PC-9 (cell line): ENCODE measurements at regions not wholly inside any gene's neighbourhood (a gene's known extent, or its start where the extent isn't known, plus 50 kb on each side); places are given as distances from the start of the nearest gene placed in this dataset.
"Not testable (repeated sequence)": the region's sequence is repeated elsewhere in the genome, so short reads cannot be mapped to it uniquely, and the experiment has no call there.

ENCODE experiments used
- BruUV-seq: library from RNA; stranded (reverse); fragments of 400-500 nt; replicated peaks from 2 replicates; lab custom pipeline; 2021; lab: Mats Ljungman, UMichigan
- CTCF ChIA-PET: fragments of 300-600 bp; sonication (Branson Sonifier 250); formaldehyde crosslinking; loops from one replicate; lab custom pipeline; 2022; ENCODE audit warnings: antibody characterized with exemption; lab: Charles Lee
- POLR2A ChIA-PET: fragments of 300-600 bp; sonication (Branson Sonifier 250); formaldehyde crosslinking; loops from one replicate; lab custom pipeline; 2022; ENCODE audit warnings: antibody characterized with exemption; ENCODE audit not compliant: unreplicated experiment; lab: Charles Lee
- DNase-seq, 2 experiments: peaks; one replicate each; pipeline versions ENCODE4 v3.0.0 to v3.0.0-alpha.2; 2015 to 2022; ENCODE audit warnings: mixed read lengths in 1 of 2
- H2AFZ ChIP-seq: fragments of 200-600 bp; sonication (generic); 2 replicates; pipeline ENCODE4 v1.8.1; 2017; ENCODE audit warnings: antibody characterized with exemption
- H3F3A ChIP-seq: fragments of 200-600 bp; sonication (generic); 2 replicates; pipeline ENCODE4 v1.8.1; 2017; ENCODE audit warnings: antibody characterized with exemption, mild to moderate bottlenecking, low read depth; ENCODE audit not compliant: insufficient read depth
- H3K27ac ChIP-seq: fragments of 200-600 bp; sonication (generic); 2 replicates; pipeline ENCODE4 v1.6.1; 2016; ENCODE audit warnings: mixed run types
- H3K27me3 ChIP-seq: fragments of 200-600 bp; sonication (generic); 2 replicates; pipeline ENCODE4 v1.6.1; 2016; ENCODE audit warnings: low read depth, mixed run types; ENCODE audit not compliant: insufficient read depth
- H3K36me3 ChIP-seq: fragments of 200-600 bp; sonication (generic); 2 replicates; pipeline ENCODE4 v1.6.1; 2016; ENCODE audit warnings: low read depth, mixed run types
- H3K4me1 ChIP-seq: fragments of 200-600 bp; sonication (generic); replicated peaks from 2 replicates; pipeline ENCODE4 v1.6.1; 2016; ENCODE audit warnings: mixed run types; ENCODE audit not compliant: insufficient read depth
- H3K4me2 ChIP-seq: fragments of 200-600 bp; sonication (generic); 2 replicates; pipeline ENCODE4 v1.6.1; 2017; ENCODE audit warnings: mixed run types
- H3K4me3 ChIP-seq: fragments of 200-600 bp; sonication (generic); 2 replicates; pipeline ENCODE4 v1.6.1; 2016; ENCODE audit warnings: mixed run types
- H3K79me2 ChIP-seq: fragments of 200-600 bp; sonication (generic); 2 replicates; pipeline ENCODE4 v1.6.1; 2017; ENCODE audit warnings: low read depth, mixed run types
- H3K9me2 ChIP-seq: fragments of 200-600 bp; sonication (generic); 2 replicates; pipeline ENCODE4 v1.8.1; 2017; ENCODE audit warnings: mild to moderate bottlenecking; ENCODE audit not compliant: insufficient read depth
- H3K9me3 ChIP-seq: fragments of 200-600 bp; sonication (generic); 2 replicates; pipeline ENCODE4 v1.8.1; 2016; ENCODE audit warnings: low read depth; ENCODE audit not compliant: insufficient read depth
- H4K20me1 ChIP-seq: fragments of 200-600 bp; sonication (generic); 2 replicates; pipeline ENCODE4 v1.8.1; 2017; ENCODE audit not compliant: insufficient read depth
- EZH2 ChIP-seq: fragments of 200-600 bp; sonication (generic); IDR thresholded peaks from 2 replicates; pipeline ENCODE4 v1.8.0; 2017; ENCODE audit warnings: antibody characterized with exemption, low read depth
- intact Hi-C: fragments of 100-400 bp; cut with micrococcal nuclease; formaldehyde crosslinking; loops from one replicate; pipeline ENCODE4 v1.10.0; 2022; ENCODE audit not compliant: unreplicated experiment
- TF ChIP-seq, protein P1 (sequence below): fragments of 200-600 bp; sonication (generic); conservative IDR thresholded peaks from 2 replicates; pipeline ENCODE4 v1.6.1; 2017; ENCODE audit warnings: mixed run types, antibody characterized with exemption, mild to moderate bottlenecking, moderate library complexity

DNA sequence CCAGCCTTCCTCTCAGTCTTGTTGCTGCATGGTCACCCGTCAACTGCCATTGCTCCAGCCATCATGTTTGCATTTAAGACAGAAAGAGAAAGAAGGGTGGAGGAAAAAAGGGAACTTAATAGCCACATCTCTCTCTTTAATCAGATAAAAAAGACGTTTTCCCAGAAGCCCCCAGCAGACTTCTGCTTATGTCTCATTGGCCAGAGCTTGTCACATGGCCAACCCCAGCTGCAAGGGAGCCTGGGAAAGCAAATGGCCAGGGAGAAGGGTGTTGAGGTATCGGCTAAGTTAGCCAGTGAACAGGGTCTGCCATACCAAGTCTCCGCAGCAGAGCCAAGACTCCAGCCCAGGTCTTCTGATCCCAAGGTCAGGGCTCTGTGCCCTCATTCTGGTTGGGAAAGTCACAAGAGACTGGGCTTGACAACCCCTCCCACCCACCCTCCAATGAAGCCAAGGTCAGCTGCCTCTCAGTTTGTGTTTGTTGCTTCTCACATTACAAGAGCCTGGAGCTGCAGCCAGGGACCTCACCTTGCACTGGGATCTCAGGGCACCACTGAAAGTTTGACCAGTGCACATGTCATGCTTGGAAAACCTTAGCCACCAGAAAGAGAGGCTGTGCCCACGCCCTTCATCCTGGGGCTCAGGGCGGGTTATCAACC lies 80.3 kb upstream of the LYZL2 start:
- no peaks in the 10 kb centered on the region for H4K20me1 ChIP-seq
- H3K9me3 ChIP-seq, result no peaks in the 10 kb centered on the region
- H3K4me1 ChIP-seq, result no peaks in the 10 kb centered on the region
- TF ChIP-seq, protein P1, sequence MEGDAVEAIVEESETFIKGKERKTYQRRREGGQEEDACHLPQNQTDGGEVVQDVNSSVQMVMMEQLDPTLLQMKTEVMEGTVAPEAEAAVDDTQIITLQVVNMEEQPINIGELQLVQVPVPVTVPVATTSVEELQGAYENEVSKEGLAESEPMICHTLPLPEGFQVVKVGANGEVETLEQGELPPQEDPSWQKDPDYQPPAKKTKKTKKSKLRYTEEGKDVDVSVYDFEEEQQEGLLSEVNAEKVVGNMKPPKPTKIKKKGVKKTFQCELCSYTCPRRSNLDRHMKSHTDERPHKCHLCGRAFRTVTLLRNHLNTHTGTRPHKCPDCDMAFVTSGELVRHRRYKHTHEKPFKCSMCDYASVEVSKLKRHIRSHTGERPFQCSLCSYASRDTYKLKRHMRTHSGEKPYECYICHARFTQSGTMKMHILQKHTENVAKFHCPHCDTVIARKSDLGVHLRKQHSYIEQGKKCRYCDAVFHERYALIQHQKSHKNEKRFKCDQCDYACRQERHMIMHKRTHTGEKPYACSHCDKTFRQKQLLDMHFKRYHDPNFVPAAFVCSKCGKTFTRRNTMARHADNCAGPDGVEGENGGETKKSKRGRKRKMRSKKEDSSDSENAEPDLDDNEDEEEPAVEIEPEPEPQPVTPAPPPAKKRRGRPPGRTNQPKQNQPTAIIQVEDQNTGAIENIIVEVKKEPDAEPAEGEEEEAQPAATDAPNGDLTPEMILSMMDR, result no peak
- no peak for TF ChIP-seq EZH2
- H3K27me3 ChIP-seq, result no peaks in the 10 kb centered on the region
- intact Hi-C loops, result no loop called here
- H3K36me3 ChIP-seq, result no peaks in the 10 kb centered on the region
- BruUV-seq, result no TSS peak
- no peaks in the 10 kb centered on the region for H3F3A ChIP-seq
- no peak overlapping the region for H2AFZ ChIP-seq
- H3K4me2 ChIP-seq, result no peak overlapping the region
- POLR2A ChIA-PET, result no interaction called here
- H3K27ac ChIP-seq, result no peak overlapping the region
- no peak overlapping the region for H3K4me3 ChIP-seq
- CTCF ChIA-PET, result interaction anchor here (0.7 kb wide), 1 partner anchor 1100 kb away, joined by 3 read pairs; no protein-coding TSS in a partner anchor
- H3K79me2 ChIP-seq, result no peaks in the 10 kb centered on the region
- no peak for DNase-seq
- no peaks in the 10 kb centered on the region for H3K9me2 ChIP-seq

DNA sequence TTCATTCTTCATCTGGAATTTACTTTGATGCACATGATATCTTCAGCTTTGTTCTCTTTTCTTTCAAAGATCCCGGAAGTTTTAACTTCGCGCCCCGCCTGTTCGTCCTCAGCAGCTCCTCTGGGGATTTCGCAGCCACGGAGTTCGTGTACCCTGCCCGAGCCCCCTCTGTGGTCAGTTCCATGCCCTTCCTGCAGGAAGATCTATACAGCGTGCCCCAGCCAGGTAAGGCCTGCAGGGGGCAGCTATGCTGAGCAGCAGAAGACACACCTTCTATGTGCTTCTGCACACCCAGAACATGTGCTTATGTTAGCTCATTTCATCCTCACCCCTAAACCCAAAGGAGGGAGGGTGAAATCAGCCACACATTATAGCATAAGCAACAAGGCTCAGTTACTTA lies 79.7 kb upstream of the LYZL2 start:
- Histone ChIP-seq H3K9me2 (no peaks in the 10 kb centered on the region), H3K27me3 (no peaks in the 10 kb centered on the region), H3K27ac (no peak overlapping the region), H3K4me3 (no peak overlapping the region), H3K36me3 (no peaks in the 10 kb centered on the region), H3K79me2 (no peaks in the 10 kb centered on the region), H3K4me1 (no peaks in the 10 kb centered on the region), H4K20me1 (no peaks in the 10 kb centered on the region), H3F3A (no peaks in the 10 kb centered on the region), H3K9me3 (no peaks in the 10 kb centered on the region), H2AFZ (no peak overlapping the region), H3K4me2 (no peak overlapping the region)
- POLR2A ChIA-PET, result no interaction called here
- DNase-seq, result no peak
- TF ChIP-seq, protein P1, result no peak
- TF ChIP-seq EZH2, result no peak
- CTCF ChIA-PET, result interaction anchor here (0.7 kb wide), 1 partner anchor 1101 kb away, joined by 3 read pairs; no protein-coding TSS in a partner anchor
- intact Hi-C loops, result no loop called here
- BruUV-seq, result no TSS peak

DNA sequence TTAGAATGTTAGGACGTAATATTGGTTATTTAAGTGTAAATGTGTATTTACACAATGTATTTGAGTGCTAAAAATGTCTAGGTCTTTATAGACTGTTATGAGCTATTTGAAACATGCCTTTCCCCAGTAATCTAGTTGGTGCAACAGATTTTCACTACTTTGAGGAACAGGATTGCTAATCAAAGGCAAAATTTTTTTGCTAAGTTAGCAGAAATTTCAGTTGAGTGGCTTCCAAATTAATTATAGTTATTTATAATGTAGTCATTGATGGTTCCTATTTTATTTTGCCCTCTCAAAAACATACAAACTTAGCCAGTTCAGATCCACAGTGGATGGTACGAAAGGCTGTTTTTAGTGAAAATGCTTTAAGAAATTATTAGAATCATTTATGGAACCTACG lies 78.7 kb upstream of the LYZL2 start:
- Histone ChIP-seq H3K4me2 (no peak overlapping the region), H3K27ac (no peak overlapping the region), H3K9me2 (no peaks in the 10 kb centered on the region), H3K4me1 (no peaks in the 10 kb centered on the region), H3K27me3 (no peaks in the 10 kb centered on the region), H4K20me1 (no peaks in the 10 kb centered on the region), H2AFZ (no peak overlapping the region), H3K9me3 (no peaks in the 10 kb centered on the region), H3K79me2 (no peaks in the 10 kb centered on the region), H3F3A (no peaks in the 10 kb centered on the region), H3K4me3 (no peak overlapping the region), H3K36me3 (no peaks in the 10 kb centered on the region)
- ChIA-PET CTCF (interaction anchor here (0.6 kb wide), 1 partner anchor 291 kb away, joined by 4 read pairs; no protein-coding TSS in a partner anchor), POLR2A (no interaction called here)
- intact Hi-C loops, result no loop called here
- DNase-seq, result no peak
- TF ChIP-seq, protein P1, result no peak
- TF ChIP-seq EZH2, result no peak
- BruUV-seq, result no TSS peak

DNA sequence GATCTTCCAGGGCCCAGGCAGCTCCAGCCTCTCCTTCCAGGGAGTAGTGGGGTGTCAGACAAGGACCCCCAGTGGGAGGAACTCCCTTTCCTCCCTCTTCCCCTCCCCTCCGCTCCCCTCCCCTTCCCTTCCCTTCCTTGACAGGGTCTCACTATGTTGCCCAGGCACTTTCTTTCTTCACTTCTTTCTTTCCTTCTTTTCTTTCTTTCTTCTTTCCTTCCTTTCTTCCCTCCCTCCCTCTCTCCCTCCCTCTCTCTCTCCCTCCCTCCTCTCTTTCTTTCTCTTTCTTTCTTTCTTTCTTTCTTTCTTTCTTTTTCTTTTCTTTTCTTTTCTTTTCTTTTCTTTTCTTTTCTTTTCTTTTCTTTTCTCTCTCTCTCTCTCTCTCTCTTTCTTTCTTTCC lies 76.6 kb upstream of the LYZL2 start:
- H3F3A ChIP-seq, H3K27me3 ChIP-seq, H3K36me3 ChIP-seq, H3K4me1 ChIP-seq, H3K9me3 ChIP-seq, H3K27ac ChIP-seq, H2AFZ ChIP-seq, intact Hi-C loops, H3K79me2 ChIP-seq, H3K4me2 ChIP-seq, BruUV-seq, CTCF ChIA-PET, H4K20me1 ChIP-seq, H3K4me3 ChIP-seq, POLR2A ChIA-PET, H3K9me2 ChIP-seq, DNase-seq: not testable (repeated sequence)
